Stimulated activated CD8-positive, alpha-beta memory T cell treated with anti-CD3 and anti-CD28 coated beads, Interleukin-2, amount 100 ng/mL, for 48 hours (primary cell): ENCODE measurements at regions not wholly inside any gene's neighbourhood (a gene's known extent, or its start where the extent isn't known, plus 50 kb on each side); places are given as distances from the start of the nearest gene placed in this dataset.

Experiments used
- DNase-seq, 2 donors: peaks; one replicate each; pipeline ENCODE4 v3.0.0-alpha.2; 2020; ENCODE audit warnings: low read depth in 2 of 2

DNA sequence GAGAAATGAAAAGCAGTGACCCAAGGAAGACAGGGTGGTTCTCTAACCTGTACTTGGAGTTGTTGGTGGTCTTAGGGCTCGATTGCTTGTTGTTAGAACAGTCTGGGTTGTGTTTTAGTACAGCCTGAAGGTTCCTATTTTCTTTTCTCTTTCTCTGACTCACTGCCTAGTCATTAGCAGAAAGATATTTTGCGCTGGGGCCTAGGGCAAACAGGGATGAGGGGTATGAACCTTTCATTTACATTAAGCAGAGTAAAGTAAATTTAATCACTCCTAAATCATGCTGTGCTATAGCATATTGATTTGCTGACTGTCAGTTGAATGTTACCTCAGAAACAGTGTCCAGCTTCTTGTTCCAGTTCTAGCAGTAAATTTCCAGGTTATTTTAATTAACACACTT lies 197.2 kb downstream of the RWDD3 start:
- no peak for DNase-seq

DNA sequence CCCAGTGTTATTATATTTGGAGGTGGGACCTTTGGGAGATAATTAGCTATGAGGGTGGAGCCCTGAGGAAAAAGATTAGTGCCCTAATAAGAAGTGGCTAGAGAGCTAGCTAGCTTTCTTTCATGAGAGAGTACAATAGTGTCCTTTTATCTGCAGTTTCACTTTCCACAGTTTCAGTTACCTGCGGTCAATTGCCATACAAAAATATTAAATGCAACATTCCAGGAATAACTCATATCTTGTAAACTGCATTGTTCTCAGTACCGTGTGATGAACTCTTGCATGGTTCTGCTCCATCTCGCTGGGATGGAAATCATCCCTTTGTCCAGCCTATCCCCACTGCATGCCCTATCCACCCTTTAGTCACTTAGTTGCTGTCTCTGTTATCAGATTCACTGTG lies 201.6 kb downstream of the RWDD3 start:
- no peak for DNase-seq

DNA sequence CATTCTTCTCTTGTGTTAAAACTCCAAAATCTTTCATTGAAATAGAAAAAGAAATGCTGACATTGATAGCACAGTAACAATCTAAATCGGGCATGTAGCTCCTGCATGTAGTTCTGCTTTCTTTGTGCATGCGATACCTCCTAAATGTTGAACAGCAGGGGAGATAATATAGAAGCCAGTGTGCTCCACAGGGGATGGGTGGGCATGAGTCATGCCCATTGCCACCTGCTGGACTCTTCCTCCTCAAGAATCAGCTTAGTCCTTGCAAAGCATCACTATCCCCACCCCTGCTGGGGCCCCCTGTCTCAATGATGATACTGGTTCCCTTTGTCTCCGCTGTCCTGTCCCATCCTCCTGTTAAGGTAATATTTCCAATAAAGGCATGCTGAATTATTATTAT lies 203.0 kb downstream of the RWDD3 start:
- DNase-seq = no peak

- DNase-seq = no peak
These were observed 203.8 kb downstream of the RWDD3 start for GRCh38 chr1:95437781-95438180.

DNA sequence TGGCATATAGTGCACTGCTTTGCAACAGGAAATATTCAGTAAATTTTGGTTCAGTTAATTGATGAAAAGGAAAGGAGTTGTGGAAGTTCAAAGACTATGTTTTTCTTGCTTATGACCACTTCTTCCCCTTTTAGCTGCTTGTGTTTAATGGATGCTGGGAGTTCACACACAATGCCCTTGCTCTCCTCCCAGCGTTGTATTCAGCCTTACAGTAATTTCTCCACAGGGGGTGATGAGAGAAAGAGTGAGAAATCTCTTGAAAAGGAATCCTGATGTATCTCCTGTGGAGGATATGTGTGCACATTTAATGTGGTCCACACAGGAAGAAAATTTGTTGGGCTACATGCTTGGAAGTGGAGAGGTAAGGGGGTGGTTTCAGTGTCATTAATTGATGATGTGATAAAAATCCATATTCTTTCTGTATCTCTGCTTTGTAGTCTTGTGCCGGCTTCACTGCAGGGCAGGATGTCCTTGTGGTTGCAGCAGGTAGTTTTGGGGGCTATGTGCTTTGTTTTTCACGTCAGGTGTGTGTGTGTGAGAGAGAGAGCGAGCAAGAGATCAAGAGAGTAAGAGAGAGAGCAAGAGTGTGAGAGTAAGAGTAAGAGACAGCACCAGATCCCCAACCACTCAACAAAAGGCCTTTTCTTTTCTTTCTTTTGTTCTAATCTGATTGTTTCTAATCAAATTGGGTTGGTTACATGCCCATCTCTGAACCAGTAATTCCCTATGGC lies 204.4 kb downstream of the RWDD3 start:
- DNase-seq = no peak

- no peak for DNase-seq
These were observed 206.5 kb downstream of the RWDD3 start for GRCh38 chr1:95440511-95440910.

DNA sequence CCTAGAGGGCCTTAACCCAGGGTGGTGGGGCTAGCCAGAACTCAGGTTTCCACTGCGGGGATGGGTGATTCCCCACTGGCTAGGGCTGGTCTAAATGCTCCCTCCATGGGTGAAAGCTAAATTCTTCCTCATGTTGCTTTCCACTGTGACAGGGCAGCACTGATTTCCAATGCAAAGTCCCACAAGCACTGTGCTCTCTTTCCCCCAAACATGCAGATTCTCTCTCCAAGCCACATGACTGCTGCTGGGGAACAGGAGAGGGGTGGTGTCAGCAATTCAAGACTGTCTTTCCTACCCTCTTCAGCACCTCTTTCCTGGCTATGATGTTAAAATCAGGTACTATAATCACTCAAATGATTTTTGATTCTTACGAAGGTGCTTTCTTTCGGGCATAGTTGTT lies 215.5 kb downstream of the RWDD3 start:
- DNase-seq = no peak

DNA sequence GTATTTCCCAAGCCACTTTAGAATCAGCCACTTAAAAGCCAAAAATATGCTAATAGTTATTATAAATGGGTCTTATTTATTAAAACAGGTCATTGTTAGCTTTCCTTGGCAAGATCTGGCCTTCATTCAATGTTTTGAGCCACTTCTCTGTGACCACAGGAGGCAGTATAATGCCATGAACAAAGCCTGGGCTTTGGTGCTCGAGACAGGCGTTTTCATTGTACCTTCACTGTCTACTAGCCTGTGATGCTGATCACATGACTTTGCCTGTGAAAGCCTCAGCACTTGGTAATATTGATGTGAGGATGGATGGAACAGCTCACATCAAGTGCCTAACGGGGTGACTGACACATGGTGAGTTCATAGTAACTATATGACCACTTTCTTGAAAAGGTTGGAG lies 217.0 kb downstream of the RWDD3 start:
- no peak for DNase-seq

GRCh38 chr1:95451904-95452303 lies 217.9 kb downstream of the RWDD3 start:
- DNase-seq = no peak

GRCh38 chr1:95453053-95453452 lies 219.0 kb downstream of the RWDD3 start:
- DNase-seq = no peak

DNA sequence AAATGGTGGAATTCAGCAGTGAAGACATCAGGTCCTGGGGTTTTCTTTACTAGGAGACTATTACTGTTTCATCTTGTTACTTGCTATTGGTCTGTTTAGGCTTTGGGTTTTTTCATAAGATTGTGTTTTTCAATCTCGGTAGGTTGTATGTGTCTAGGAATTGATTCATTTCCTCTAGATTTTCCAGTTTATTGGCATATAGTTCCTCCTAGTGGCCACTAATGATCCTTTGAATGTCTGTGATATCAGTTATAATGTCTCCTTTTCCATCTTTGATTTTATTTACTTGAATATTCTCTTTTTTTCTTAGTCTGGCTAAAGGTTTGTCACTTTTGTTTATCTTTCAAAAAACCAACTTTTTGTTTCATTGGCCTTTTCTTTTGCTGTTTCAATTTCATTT lies 233.0 kb downstream of the RWDD3 start:
- no peak for DNase-seq

GRCh38 chr1:95475686-95476457 lies 241.9 kb downstream of the RWDD3 start:
- no peak for DNase-seq

- no peak for DNase-seq
These were observed 262.3 kb downstream of the RWDD3 start for GRCh38 chr1:95496307-95496706.

DNA sequence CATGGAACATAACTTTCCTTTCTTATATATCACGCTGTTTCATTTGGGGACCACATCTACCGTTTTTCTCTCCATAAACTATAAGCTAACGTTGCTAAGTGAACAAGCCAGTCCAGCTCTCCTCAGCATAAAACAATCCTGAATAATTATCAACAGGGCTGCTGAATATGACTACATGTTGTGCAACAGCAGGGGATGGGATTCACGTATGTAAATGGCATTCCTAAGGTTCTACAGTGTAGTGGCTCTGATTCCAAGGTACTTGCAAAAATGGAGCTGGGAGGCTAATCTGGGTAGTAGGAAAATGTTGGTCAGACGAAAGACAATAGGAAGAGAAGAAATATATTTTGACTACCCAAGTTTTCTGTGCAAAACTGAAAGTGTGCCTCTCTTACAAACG lies 262.8 kb downstream of the RWDD3 start:
- no peak for DNase-seq

DNA sequence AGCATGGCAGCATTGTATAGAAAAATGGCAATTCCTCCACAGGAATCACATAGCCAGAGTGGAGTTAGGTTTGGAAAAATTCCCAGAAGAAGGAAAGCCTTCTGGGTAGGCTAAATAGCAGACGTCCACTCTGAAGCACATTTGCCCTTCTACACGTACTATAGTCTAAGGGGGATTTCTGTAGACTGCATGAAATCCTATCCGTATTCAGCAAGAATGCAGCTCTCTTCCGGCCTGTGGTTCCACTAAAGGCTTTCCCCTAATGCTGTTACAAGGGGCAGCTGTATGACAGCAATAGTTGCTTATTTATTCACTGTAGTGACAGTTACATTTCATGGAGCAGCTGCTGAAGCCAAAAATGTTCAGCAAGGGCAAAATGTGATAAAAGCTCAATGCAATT lies 263.6 kb downstream of the RWDD3 start:
- DNase-seq = no peak

GRCh38 chr1:95503278-95504030 lies 269.4 kb downstream of the RWDD3 start:
- DNase-seq = no peak

DNA sequence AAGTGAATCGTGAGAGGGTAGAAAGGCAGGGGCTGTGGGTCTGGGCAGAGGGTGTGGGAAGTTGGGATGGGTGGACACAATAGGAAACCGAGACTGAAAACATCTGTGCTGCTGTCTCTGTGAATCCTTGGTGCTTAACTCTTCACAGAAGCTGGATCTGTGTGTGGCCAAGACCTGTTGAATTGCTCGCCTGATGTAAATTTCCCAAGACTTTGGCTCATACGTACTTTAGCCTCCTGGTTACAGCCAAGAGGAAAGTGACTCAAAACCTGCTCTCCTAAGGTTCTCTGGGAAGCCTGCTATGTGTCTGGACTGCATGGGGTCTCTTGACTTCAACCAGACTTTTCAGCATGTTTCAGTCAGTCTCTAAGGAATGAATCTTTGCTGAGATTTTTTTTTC lies 270.3 kb downstream of the RWDD3 start:
- DNase-seq = no peak

DNA sequence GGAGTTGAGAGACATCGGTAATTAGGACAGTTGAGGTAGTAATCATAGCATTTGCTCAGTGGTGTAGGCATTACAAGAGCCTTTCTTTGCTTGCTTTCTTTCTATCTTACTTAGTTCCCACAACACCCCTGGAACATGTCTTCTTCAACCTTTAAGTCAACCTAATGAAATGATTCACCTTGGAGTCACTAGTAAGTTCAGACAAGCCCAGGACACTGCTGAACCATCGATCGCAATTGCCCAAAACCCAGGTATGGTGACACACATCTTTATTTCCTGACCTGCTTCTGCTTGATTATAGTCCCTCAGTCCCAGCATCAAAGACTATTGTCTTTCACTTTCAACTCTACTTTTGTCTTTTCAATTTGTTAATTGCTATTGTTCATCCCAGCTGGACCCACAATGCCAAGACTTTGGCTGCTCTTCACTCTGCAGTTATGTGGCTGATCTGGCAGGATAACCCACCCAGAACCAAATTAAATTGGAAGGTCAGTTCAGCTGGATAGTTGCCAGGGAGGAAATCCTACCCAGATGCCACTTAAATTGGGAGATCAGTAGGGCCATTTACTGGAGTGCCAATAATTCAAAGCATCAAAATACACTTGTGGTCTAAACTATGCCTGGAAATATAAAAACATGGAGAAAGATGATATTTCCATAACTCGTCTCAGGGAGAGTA lies 272.9 kb downstream of the RWDD3 start:
- no peak for DNase-seq

DNA sequence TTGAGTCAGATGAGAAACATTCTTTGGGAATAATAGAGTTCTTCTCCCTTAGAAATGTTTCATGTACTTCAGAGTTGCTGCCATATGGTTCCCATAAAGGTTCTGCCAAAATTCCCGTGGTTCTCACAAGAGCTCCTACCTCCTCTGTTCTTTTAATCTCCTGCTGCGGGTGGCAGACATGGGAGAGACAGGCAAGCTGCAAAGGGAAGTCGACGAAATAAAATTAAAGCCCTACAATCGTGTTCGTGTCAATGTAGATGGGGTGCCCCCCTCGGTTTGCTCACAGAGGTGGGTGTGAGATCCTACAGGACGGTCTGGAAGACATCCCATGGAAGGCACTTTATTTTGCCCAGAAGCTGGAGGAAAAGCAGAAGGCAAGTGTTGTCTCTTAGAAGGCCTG lies 276.0 kb downstream of the RWDD3 start:
- no peak for DNase-seq

GRCh38 chr1:95512925-95513324 lies 278.9 kb downstream of the RWDD3 start:
- no peak for DNase-seq

DNA sequence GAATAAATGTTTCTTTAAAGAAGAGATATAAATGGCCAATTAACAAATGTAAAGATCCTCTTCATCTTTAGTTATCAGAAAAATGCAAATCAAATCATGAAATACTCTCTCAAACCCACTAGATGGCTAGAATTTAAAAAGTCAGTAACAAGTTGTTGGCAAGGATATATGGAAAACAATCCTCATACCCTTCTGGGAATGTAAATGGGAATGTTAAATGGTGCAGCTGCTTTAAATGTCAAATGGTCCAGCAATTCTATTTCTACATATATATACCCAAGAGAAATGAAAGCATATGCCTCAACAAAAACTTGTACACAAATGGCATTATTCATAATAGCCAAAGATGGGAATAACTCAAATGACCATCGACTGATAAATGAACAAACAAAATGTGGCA lies 283.5 kb downstream of the RWDD3 start:
- DNase-seq = no peak

- DNase-seq = no peak
These were observed 284.3 kb downstream of the RWDD3 start for GRCh38 chr1:95518310-95518709.
